Body of pancreas (tissue), 4 donors: ENCODE measurements at regions not wholly inside any gene's neighbourhood (a gene's known extent, or its start where the extent isn't known, plus 50 kb on each side); places are given as distances from the start of the nearest gene placed in this dataset.
"Not testable (repeated sequence)": the region's sequence is repeated elsewhere in the genome, so short reads cannot be mapped to it uniquely, and the experiment has no call there.

Source experiments
- POLR2A ChIP-seq, 3 donors: fragments of 450-650 bp; IDR thresholded peaks; one replicate each; pipeline ENCODE4 v1.6.1; 2016; ENCODE audit warnings: antibody characterized with exemption in 3 of 3, mild to moderate bottlenecking in 2 of 3
- TF ChIP-seq, protein P1 (sequence below), 7 experiments: fragments of 450-650 bp in 4 of 7; fragments of 200-600 bp in 3 of 7; sonication (generic) in 3 of 7; IDR thresholded peaks; one replicate each; pipeline ENCODE4 v1.5.1; 2016 to 2019; ENCODE audit warnings: antibody characterized with exemption in 7 of 7

DNA sequence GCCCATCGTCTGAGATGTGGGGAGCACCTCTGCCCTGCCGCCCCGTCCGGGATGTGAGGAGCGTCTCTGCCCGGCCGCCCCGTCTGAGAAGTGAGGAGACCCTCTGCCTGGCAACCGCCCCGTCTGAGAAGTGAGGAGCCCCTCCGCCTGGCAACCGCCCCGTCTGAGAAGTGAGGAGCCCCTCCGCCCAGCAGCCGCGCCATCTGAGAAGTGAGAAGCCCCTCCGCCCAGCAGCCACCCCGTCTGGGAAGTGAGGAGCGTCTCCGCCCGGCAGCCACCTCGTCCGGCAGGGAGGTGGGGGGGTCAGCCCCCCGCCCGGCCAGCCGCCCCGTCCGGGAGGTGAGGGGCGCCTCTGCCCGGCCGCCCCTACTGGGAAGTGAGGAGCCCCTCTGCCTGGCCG lies 267.2 kb downstream of the MEF2C start:
- TF ChIP-seq, protein P1, sequence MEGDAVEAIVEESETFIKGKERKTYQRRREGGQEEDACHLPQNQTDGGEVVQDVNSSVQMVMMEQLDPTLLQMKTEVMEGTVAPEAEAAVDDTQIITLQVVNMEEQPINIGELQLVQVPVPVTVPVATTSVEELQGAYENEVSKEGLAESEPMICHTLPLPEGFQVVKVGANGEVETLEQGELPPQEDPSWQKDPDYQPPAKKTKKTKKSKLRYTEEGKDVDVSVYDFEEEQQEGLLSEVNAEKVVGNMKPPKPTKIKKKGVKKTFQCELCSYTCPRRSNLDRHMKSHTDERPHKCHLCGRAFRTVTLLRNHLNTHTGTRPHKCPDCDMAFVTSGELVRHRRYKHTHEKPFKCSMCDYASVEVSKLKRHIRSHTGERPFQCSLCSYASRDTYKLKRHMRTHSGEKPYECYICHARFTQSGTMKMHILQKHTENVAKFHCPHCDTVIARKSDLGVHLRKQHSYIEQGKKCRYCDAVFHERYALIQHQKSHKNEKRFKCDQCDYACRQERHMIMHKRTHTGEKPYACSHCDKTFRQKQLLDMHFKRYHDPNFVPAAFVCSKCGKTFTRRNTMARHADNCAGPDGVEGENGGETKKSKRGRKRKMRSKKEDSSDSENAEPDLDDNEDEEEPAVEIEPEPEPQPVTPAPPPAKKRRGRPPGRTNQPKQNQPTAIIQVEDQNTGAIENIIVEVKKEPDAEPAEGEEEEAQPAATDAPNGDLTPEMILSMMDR (IDR thresholded peaks at IDR 0.05), result not testable (repeated sequence)
- not testable (repeated sequence) for TF ChIP-seq POLR2A (IDR thresholded peaks at IDR 0.05)
